MM.1S (cell line): ENCODE measurements at regions not wholly inside any gene's neighbourhood (a gene's known extent, or its start where the extent isn't known, plus 50 kb on each side); places are given as distances from the start of the nearest gene placed in this dataset.

Experiments used
- DNase-seq: peaks from one replicate; pipeline ENCODE4 v3.0.0-alpha.2; 2015
- H2AFZ ChIP-seq: fragments of 300-600 bp; sonication (generic); 2 replicates; pipeline ENCODE4 v1.6.0; 2016; ENCODE audit warnings: antibody characterized with exemption, low read length
- H3F3A ChIP-seq: fragments of 300-600 bp; sonication (generic); 2 replicates; pipeline ENCODE4 v1.6.1; 2016; ENCODE audit warnings: mild to moderate bottlenecking, antibody characterized with exemption, low read length, moderate library complexity, mixed read lengths; ENCODE audit not compliant: insufficient read depth
- H3K27ac ChIP-seq: fragments of 300-600 bp; sonication (generic); 2 replicates; pipeline ENCODE4 v1.5.1; 2016; ENCODE audit warnings: mild to moderate bottlenecking, low read length
- H3K27me3 ChIP-seq: fragments of 300-600 bp; sonication (generic); replicated peaks from 2 replicates; pipeline ENCODE4 v1.6.0; 2016; ENCODE audit warnings: low read length; ENCODE audit not compliant: insufficient read depth
- H3K36me3 ChIP-seq: fragments of 300-600 bp; sonication (generic); replicated peaks from 2 replicates; pipeline ENCODE4 v1.6.1; 2016; ENCODE audit warnings: mild to moderate bottlenecking, low read length, mixed read lengths; ENCODE audit not compliant: insufficient read depth
- H3K4me1 ChIP-seq: fragments of 300-600 bp; sonication (generic); 2 replicates; pipeline ENCODE4 v1.6.1; 2016; ENCODE audit warnings: low read length, mixed read lengths
- H3K4me2 ChIP-seq: fragments of 300-600 bp; sonication (generic); 2 replicates; pipeline ENCODE4 v1.6.0; 2016; ENCODE audit warnings: low read depth, low read length
- H3K4me3 ChIP-seq: fragments of 300-600 bp; sonication (generic); 2 replicates; pipeline ENCODE4 v1.5.1; 2016; ENCODE audit warnings: low read length, mixed read lengths
- H3K79me2 ChIP-seq: fragments of 300-600 bp; sonication (generic); 2 replicates; pipeline ENCODE4 v1.6.1; 2016; ENCODE audit warnings: mixed run types, low read length, mixed read lengths
- H3K9ac ChIP-seq: fragments of 300-600 bp; sonication (generic); 2 replicates; pipeline ENCODE4 v1.6.1; 2016; ENCODE audit warnings: low read length, mixed read lengths
- H3K9me2 ChIP-seq: fragments of 300-600 bp; sonication (generic); replicated peaks from 2 replicates; pipeline ENCODE4 v1.6.1; 2016; ENCODE audit warnings: mild to moderate bottlenecking, low read length, mixed read lengths; ENCODE audit not compliant: insufficient read depth
- H3K9me3 ChIP-seq: fragments of 300-600 bp; sonication (generic); replicated peaks from 2 replicates; pipeline ENCODE4 v1.6.1; 2016; ENCODE audit warnings: mild to moderate bottlenecking, low read length, mixed read lengths; ENCODE audit not compliant: insufficient read depth
- H4K20me1 ChIP-seq: fragments of 300-600 bp; sonication (generic); 2 replicates; pipeline ENCODE4 v1.6.1; 2016; ENCODE audit warnings: mild to moderate bottlenecking, low read length, moderate library complexity, mixed read lengths; ENCODE audit not compliant: insufficient read depth
- EZH2 ChIP-seq: fragments of 300-600 bp; sonication (generic); optimal IDR thresholded peaks from 2 replicates; pipeline ENCODE3; 2017; ENCODE audit warnings: low read depth, mild to moderate bottlenecking, antibody characterized with exemption, low read length, mixed read lengths
- EZH2phosphoT487 ChIP-seq: fragments of 300-600 bp; sonication (generic); IDR thresholded peaks from 2 replicates; pipeline ENCODE4 v1.6.1; 2018; ENCODE audit warnings: antibody characterized with exemption, low read length
- TF ChIP-seq, protein P1 (sequence below): fragments of 300-600 bp; sonication (generic); IDR thresholded peaks from 2 replicates; pipeline ENCODE4 v1.5.1; 2016; ENCODE audit warnings: antibody characterized with exemption, low read length, mixed read lengths

DNA sequence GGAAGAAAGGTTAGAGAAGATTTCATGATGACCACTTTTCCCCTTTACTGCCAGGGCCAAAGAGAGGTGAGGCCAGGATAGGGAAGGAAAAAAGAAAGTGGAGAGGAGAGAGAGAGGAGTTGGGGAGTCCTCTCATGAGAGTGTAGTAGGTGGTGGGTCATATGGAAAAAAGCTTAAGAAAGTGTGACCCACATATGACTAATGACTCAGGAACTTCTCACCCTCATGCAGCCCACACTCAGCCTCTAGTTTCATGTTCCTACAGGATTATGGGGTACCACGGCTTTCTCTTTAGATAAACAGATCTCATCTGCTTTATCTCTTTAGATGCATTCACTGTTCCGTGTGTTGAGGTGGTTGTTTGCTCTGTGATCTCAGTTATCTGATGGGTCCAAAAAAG is 462.5 kb upstream of the IGFBP3 start:
- H3K27ac ChIP-seq, result no peak overlapping the region
- H2AFZ ChIP-seq, result no peak overlapping the region
- no peak for TF ChIP-seq EZH2
- TF ChIP-seq EZH2phosphoT487, result no peak
- TF ChIP-seq, protein P1, sequence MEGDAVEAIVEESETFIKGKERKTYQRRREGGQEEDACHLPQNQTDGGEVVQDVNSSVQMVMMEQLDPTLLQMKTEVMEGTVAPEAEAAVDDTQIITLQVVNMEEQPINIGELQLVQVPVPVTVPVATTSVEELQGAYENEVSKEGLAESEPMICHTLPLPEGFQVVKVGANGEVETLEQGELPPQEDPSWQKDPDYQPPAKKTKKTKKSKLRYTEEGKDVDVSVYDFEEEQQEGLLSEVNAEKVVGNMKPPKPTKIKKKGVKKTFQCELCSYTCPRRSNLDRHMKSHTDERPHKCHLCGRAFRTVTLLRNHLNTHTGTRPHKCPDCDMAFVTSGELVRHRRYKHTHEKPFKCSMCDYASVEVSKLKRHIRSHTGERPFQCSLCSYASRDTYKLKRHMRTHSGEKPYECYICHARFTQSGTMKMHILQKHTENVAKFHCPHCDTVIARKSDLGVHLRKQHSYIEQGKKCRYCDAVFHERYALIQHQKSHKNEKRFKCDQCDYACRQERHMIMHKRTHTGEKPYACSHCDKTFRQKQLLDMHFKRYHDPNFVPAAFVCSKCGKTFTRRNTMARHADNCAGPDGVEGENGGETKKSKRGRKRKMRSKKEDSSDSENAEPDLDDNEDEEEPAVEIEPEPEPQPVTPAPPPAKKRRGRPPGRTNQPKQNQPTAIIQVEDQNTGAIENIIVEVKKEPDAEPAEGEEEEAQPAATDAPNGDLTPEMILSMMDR, result no peak
- H4K20me1 ChIP-seq, result no peaks in the 10 kb centered on the region
- no peaks in the 10 kb centered on the region for H3K79me2 ChIP-seq
- no peak overlapping the region for H3K4me2 ChIP-seq
- H3K27me3 ChIP-seq, result no peaks in the 10 kb centered on the region
- DNase-seq, result no peak
- H3K4me1 ChIP-seq, result no peaks in the 10 kb centered on the region
- H3K9ac ChIP-seq, result no peak overlapping the region
- no peaks in the 10 kb centered on the region for H3F3A ChIP-seq
- no peaks in the 10 kb centered on the region for H3K36me3 ChIP-seq
- no peaks in the 10 kb centered on the region for H3K9me3 ChIP-seq
- no peaks in the 10 kb centered on the region for H3K9me2 ChIP-seq
- no peak overlapping the region for H3K4me3 ChIP-seq

DNA sequence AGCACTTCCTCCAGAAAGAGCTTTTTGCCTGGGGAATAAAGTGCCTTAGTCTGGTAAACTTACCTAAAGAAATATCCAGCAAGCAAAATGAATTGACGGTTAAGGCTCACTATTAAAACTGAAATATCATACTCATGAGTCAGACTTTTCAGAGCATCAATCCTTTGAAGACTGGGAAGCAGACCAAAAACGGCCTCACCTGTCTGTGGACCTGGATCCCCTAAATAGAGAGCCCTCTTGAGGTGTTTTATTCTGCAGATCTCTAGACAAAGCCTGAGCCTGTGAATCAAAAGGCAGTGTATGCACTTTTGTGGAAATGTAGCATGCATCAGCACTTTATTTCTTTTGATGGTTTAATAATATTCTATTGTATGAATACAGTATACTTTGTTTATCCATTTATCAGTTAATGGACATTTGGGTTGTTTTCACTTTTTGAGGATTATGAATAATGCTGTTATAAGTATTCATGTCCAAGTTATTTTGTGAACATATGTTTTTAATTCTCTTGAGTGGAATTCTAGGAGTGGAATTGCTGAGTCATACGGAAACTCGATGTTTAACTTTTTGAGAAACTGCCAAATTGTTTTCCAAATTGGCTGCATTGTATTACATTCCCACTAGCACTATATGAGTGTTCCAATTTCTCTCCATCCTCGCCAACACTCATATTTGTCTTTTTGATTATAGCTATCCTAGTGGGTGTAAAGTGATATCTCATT is 449.0 kb upstream of the IGFBP3 start:
- no peak overlapping the region for H3K27ac ChIP-seq
- no peak for TF ChIP-seq EZH2
- TF ChIP-seq, protein P1, result no peak
- no peak for DNase-seq
- no peaks in the 10 kb centered on the region for H3K36me3 ChIP-seq
- H3K4me3 ChIP-seq, result no peak overlapping the region
- H4K20me1 ChIP-seq, result no peaks in the 10 kb centered on the region
- H3K79me2 ChIP-seq, result no peaks in the 10 kb centered on the region
- no peaks in the 10 kb centered on the region for H3F3A ChIP-seq
- H3K9ac ChIP-seq, result no peak overlapping the region
- H3K27me3 ChIP-seq, result no peaks in the 10 kb centered on the region
- no peak overlapping the region for H3K4me2 ChIP-seq
- H3K4me1 ChIP-seq, result no peaks in the 10 kb centered on the region
- H3K9me3 ChIP-seq, result no peaks in the 10 kb centered on the region
- H2AFZ ChIP-seq, result no peak overlapping the region
- H3K9me2 ChIP-seq, result no peaks in the 10 kb centered on the region

DNA sequence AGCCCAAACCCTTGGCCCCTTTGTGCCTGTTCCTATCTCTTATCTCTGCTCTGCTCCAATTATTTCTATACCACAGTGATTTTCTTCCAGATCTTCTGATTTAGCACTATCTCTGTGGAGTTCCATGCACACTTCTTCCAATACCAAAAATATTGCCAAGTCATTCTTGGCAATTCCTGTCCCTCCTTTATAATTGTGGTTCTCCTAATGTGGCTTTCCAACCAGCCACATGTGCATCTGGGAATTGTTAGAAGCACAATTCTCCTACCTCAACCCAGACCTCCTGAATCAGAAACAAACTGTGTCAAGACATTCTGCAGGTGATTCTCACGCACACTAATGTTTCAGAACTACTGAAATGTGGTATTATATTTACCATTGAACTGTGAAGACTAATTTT is 447.8 kb upstream of the IGFBP3 start:
- Histone ChIP-seq H3K27me3 (no peaks in the 10 kb centered on the region), H3K9ac (no peak overlapping the region), H3K4me1 (no peaks in the 10 kb centered on the region), H3K79me2 (no peaks in the 10 kb centered on the region), H3K9me3 (no peaks in the 10 kb centered on the region), H3K4me2 (no peak overlapping the region), H3K36me3 (no peaks in the 10 kb centered on the region), H4K20me1 (no peaks in the 10 kb centered on the region), H3K4me3 (no peak overlapping the region), H3K9me2 (no peaks in the 10 kb centered on the region), H3F3A (no peaks in the 10 kb centered on the region), H2AFZ (no peak overlapping the region), H3K27ac (no peak overlapping the region)
- TF ChIP-seq, protein P1, result no peak
- TF ChIP-seq EZH2, result no peak
- TF ChIP-seq EZH2phosphoT487, result no peak
- no peak for DNase-seq
